Activated naive CD4-positive, alpha-beta T cell treated with anti-CD3 and anti-CD28 coated beads, Interleukin-2, amount 50 U/mL, for 16 hours (primary cell): ENCODE measurements at regions not wholly inside any gene's neighbourhood (a gene's known extent, or its start where the extent isn't known, plus 50 kb on each side); places are given as distances from the start of the nearest gene placed in this dataset.
"Not testable (repeated sequence)": the region's sequence is repeated elsewhere in the genome, so short reads cannot be mapped to it uniquely, and the experiment has no call there.

Experiments
- DNase-seq: peaks from one replicate; pipeline ENCODE4 v3.0.0-alpha.2; 2020

GRCh38 chr3:102356506-102356905 lies 78.3 kb upstream of the ZPLD1 start:
- DNase-seq, result no peak

- DNase-seq, result not testable (repeated sequence)
Measured at GRCh38 chr3:102357313-102357712, 77.5 kb upstream of the ZPLD1 start.

GRCh38 chr3:102360183-102360860 lies 74.5 kb upstream of the ZPLD1 start:
- no peak for DNase-seq

- DNase-seq, result no peak
Measured at GRCh38 chr3:102361101-102361500, 73.7 kb upstream of the ZPLD1 start.

- not testable (repeated sequence) for DNase-seq
Measured at GRCh38 chr3:102366116-102366515, 68.7 kb upstream of the ZPLD1 start.

- DNase-seq, result no peak
Measured at GRCh38 chr3:102374863-102375634, 59.8 kb upstream of the ZPLD1 start.

GRCh38 chr3:102378216-102378615 lies 56.6 kb upstream of the ZPLD1 start:
- DNase-seq, result no peak

- DNase-seq, result not testable (repeated sequence)
Measured at GRCh38 chr3:102382201-102382600, 52.6 kb upstream of the ZPLD1 start.
